Hepatocyte (in vitro differentiated cells): ENCODE measurements at regions not wholly inside any gene's neighbourhood (a gene's known extent, or its start where the extent isn't known, plus 50 kb on each side); places are given as distances from the start of the nearest gene placed in this dataset.

Experiments used
- EZH2 ChIP-seq: fragments of 200-600 bp; sonication (generic); IDR thresholded peaks from 2 replicates; pipeline ENCODE4 v1.6.1; 2016; ENCODE audit warnings: antibody characterized with exemption, mild to moderate bottlenecking, borderline replicate concordance
- TF ChIP-seq, protein P1 (sequence below): fragments of 200-600 bp; sonication (generic); IDR thresholded peaks from 2 replicates; pipeline ENCODE4 v1.5.1; 2016; ENCODE audit warnings: antibody characterized with exemption, mild to moderate bottlenecking; ENCODE audit not compliant: poor library complexity

DNA sequence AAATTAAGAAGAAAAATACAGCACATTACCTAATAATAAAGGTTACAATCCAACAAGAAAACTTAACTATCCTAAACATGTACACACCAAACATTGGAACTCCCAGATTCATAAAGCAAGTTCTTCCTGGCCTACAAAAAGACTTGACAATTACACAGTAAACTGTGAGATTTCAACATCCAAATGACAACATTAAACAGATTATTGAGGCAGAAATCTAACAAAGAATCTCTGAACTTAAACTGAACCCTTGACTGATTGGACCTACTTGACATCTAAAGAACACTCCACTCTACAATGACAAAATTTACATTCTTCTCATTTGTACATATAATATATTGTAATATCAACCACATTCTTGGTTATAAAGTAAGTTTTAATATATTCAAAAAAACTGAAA lies 1341.3 kb downstream of the LRFN5 start:
- TF ChIP-seq, protein P1, sequence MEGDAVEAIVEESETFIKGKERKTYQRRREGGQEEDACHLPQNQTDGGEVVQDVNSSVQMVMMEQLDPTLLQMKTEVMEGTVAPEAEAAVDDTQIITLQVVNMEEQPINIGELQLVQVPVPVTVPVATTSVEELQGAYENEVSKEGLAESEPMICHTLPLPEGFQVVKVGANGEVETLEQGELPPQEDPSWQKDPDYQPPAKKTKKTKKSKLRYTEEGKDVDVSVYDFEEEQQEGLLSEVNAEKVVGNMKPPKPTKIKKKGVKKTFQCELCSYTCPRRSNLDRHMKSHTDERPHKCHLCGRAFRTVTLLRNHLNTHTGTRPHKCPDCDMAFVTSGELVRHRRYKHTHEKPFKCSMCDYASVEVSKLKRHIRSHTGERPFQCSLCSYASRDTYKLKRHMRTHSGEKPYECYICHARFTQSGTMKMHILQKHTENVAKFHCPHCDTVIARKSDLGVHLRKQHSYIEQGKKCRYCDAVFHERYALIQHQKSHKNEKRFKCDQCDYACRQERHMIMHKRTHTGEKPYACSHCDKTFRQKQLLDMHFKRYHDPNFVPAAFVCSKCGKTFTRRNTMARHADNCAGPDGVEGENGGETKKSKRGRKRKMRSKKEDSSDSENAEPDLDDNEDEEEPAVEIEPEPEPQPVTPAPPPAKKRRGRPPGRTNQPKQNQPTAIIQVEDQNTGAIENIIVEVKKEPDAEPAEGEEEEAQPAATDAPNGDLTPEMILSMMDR: no peak
- no peak for TF ChIP-seq EZH2
